HG02623 (cell line): ENCODE measurements at regions not wholly inside any gene's neighbourhood (a gene's known extent, or its start where the extent isn't known, plus 50 kb on each side); places are given as distances from the start of the nearest gene placed in this dataset.

Source experiments
- ATAC-seq: cut with Tn5 transposase; IDR thresholded peaks from one replicate; pipeline ENCODE4 v1.9.1; 2021; ENCODE audit warnings: moderate library complexity; ENCODE audit not compliant: unreplicated experiment

DNA sequence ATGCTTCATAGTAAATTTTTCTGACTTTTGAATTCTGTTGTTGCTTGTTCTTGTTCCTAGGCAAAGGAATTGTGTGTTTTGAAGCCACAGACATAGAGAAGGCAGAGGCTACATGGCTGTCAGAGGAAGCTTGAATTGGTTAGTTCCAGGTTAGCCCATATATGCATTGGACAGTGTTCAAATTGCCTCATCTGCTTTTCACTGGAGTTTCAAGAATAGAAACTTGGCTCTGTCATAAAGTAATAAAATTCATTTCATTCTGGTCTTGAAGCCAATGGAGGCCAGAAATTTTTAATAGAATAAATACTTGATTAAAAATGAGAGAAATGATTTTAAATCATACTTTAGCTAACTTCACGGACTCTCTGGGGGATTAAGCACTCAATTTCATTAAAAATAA lies 178.0 kb downstream of the YIPF5 start:
- ATAC-seq = no peak

GRCh38 chr5:144002876-144003275 lies 167.6 kb downstream of the YIPF5 start:
- ATAC-seq = no peak

DNA sequence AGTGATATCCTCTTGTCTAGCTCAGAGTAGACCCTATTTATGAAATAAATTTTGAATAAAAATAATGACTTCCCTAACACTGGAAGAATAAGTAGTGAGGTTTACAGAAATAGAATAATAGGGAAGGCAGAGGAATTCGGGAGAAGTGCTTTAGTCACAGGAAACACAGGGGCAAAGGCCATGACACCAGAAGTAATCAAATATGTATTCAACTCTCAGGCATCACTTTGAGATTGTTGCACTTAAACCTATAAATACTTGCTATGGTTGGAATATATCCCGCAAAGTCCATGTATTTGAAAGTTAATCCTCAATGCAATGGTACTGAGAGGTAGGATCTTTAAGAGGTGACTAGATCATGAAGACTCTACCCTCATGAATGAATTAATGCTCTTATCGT lies 166.8 kb downstream of the YIPF5 start:
- ATAC-seq = no peak

DNA sequence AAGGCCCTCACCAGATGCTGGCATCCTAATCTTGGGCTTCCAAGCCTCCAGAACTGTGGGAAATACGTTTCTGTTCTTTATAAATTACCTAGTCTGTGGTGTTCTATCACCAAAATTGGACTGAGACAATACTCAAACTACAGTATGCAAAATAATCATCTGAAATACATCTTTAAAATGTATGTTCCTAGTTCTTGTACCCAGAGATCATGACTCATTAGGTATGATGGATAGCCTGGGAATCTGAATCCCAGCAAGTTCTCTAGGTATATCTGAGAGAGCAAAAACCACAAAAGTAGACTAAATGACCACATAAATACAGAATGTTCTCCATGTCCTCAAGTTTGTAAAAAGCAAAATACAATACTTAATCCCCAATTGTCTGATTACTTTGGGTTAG lies 166.3 kb downstream of the YIPF5 start:
- ATAC-seq = no peak

GRCh38 chr5:144004751-144005150 lies 165.7 kb downstream of the YIPF5 start:
- ATAC-seq = no peak

DNA sequence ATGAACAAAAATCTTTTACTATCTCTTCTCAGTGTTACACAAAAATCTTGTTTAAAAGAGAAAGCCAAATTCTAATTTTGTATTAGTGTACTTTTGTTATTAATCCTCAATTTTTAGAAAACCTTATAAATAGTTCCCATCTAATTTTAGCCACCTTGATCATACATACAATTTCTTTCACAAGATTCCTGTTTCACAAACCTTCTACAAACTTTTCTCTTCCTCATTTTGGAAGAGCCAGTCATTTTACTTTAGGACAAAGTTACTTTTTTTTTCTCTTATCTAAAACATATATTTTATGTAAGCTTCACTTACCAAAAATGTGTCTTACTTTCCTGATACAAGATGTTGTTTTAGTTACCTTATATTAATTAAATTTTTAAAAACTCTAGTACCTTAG lies 161.3 kb downstream of the YIPF5 start:
- ATAC-seq = no peak

DNA sequence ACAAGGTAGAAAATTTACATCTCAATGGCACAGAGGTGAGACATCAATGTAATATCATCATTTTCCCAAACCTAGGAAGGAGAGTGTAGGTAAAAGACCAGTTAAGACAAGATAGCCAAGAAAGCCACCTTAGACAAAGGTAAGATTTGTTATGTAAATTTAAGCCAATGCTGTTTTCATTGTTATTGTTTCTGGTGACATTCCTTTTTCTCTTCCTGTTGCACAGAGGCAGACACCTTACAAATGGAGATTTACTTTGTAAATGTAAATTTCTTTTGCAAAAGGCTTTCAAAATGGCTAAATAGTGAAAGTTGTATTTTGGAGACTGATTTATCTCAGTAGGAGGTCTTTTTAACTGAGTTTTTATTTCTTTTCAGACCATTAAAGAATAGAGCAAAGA lies 159.1 kb downstream of the YIPF5 start:
- no peak for ATAC-seq

GRCh38 chr5:144013816-144014215 lies 156.6 kb downstream of the YIPF5 start:
- no peak for ATAC-seq

GRCh38 chr5:144015961-144016360 lies 154.5 kb downstream of the YIPF5 start:
- no peak for ATAC-seq

- ATAC-seq = no peak
These were observed 153.3 kb downstream of the YIPF5 start for GRCh38 chr5:144017119-144017518.

GRCh38 chr5:144017631-144018030 lies 152.8 kb downstream of the YIPF5 start:
- no peak for ATAC-seq

DNA sequence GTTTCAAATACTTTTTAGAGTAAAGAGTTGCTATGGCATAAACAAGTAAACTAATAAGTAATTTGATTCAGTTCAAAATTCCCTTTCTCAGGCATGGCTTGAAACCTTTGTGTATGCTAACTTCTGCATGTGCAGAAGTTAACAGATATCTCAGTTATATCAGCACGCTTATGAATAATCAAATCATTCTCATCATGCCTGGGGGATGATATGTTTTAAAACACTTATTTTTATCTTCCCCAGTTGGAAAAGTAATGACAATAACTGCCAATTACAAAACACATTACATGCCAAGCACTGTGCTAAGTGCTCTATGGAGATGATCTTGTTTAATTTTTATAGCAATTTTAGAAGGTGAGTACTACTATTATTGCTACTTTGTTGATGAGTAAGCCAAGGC lies 146.4 kb downstream of the YIPF5 start:
- ATAC-seq = no peak

DNA sequence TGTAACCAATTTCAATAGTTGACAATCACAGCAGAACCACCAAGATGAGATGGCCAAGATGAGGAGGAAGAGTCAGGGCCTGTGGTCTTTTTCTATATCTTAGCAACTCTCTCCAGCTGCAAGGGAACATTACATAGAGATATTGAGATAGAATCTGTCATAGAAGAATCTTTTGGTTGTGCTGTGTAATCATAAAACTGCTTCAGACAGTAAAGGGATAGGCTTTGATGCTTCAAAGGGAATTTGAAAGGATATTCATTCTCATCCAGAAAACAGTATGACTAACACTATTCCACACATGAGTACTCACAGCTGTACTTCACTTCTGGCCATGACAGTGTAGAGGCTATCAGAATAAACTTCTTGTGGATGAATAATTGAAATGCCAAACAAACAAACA lies 145.9 kb downstream of the YIPF5 start:
- ATAC-seq = no peak

- ATAC-seq = no peak
These were observed 144.2 kb downstream of the YIPF5 start for GRCh38 chr5:144026286-144026685.

GRCh38 chr5:144028058-144028457 lies 142.4 kb downstream of the YIPF5 start:
- no peak for ATAC-seq

GRCh38 chr5:144028636-144029035 lies 141.8 kb downstream of the YIPF5 start:
- ATAC-seq = no peak

- no peak for ATAC-seq
These were observed 139.6 kb downstream of the YIPF5 start for GRCh38 chr5:144030904-144031303.

GRCh38 chr5:144032375-144032774 lies 138.1 kb downstream of the YIPF5 start:
- no peak for ATAC-seq

DNA sequence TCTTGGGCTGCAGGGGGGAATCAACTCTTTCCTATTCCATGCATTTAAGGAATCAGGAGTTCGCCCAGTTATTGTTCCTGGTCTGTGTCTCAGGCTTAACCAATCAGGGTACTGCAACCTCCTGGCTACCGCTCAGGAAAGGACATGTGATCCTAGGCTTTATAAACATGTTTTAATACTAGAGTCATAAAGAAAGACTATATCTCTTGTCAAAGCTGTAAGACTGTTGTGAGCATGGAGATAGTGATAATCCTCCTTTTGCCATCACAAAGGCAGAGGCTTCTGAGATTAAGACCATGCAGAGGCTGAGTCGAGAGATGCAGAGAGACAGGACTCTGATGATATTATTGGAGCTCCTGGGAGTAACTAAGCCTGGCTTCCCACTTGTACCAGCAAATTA lies 137.0 kb downstream of the YIPF5 start:
- ATAC-seq = no peak

DNA sequence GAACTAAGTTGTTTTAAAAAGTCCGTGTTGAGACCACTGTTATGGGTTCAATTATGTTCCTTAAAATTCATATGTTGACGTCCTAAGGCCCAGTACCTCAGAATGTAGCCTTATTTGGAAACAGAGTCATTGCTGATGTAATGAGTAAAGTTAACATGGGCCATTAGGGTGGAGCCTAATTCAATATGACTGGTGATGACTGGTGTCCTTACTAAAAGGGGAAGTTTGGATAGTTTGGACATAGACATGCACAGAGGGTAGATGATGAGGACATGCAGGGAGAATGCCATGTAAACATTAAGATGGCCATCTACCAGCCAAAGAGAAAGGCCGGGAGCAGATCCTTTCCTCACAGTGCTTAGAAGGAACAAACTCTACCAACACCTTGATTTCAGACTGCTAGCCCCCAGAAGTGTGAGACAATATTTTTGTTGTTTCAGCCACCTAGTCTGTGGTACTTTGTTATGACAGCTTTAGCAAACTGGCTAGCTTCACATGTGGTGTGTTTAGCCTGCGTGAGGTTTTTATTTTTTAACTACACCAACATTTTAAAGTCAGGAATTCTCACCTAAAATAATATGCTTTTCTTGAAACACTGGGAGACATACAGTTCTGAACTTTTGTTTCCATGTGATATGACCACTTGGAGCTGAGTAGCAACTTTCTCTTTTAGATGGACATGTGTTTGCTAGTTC lies 135.3 kb downstream of the YIPF5 start:
- no peak for ATAC-seq

DNA sequence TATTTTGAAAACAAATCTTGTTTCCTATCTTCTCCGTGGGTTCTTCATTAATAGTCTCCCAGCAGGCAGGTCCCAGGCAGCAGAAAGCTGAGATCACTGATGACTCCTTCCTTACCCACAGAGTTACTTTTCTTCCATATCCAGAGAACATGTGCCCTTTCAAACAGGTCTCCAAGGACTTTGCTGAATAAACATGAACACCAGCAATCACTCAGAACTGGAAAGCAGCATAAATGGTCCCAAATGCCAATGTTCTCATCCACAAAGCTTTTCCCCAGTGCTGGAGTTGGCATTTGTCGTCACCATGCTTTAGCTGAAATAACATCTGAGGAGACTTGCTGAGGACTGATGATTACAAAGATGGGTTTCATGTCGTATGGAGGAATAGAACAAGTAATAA lies 134.0 kb downstream of the YIPF5 start:
- no peak for ATAC-seq

- no peak for ATAC-seq
These were observed 129.7 kb downstream of the YIPF5 start for GRCh38 chr5:144040615-144041305.

- ATAC-seq = no peak
These were observed 128.3 kb downstream of the YIPF5 start for GRCh38 chr5:144042156-144042555.
